HG03469 (cell line): ENCODE measurements at regions not wholly inside any gene's neighbourhood (a gene's known extent, or its start where the extent isn't known, plus 50 kb on each side); places are given as distances from the start of the nearest gene placed in this dataset.

Experiments
- ATAC-seq: cut with Tn5 transposase; IDR thresholded peaks from one replicate; pipeline ENCODE4 v1.9.1; 2021; ENCODE audit warnings: mild to moderate bottlenecking, moderate library complexity, moderate number of reproducible peaks; ENCODE audit not compliant: unreplicated experiment

DNA sequence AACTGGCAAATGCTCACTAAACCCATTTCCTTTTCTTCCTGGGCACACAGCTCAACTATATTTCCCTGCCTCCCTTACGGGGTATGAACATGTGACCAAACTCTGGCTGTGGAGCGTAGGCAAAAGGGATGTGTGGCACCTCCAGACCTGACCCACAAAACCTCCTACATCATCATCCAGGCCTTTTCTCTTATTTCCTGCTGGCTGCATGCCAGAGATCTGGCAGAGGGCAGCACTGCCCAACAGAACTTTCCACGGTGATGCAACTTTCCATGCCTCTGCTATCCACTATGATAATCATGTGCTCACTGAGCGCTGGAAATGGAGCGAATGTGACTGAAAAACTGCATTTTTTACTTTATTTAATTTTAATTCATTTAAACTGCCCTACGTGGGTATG is 99.6 kb upstream of the CACNA1E start:
- ATAC-seq, result no peak

DNA sequence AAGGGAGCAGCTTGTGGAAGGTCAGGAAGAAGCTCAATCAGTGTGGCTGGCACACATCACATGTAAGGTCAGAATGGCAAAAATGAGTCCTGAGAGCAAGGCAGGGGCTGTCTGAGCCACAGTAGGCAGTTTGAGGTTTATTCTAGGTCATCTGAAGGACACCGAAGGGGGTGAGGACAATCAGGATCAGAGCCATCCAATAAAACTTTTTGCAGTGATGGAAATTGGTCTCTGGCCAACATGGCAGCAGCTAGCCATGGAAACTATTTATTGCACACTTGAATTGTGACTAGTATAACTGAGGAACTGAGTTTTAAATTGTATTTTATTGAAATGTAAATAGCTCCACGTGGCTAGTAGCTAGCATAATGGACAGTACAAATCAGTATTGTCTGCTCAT is 97.0 kb upstream of the CACNA1E start:
- ATAC-seq, result no peak

DNA sequence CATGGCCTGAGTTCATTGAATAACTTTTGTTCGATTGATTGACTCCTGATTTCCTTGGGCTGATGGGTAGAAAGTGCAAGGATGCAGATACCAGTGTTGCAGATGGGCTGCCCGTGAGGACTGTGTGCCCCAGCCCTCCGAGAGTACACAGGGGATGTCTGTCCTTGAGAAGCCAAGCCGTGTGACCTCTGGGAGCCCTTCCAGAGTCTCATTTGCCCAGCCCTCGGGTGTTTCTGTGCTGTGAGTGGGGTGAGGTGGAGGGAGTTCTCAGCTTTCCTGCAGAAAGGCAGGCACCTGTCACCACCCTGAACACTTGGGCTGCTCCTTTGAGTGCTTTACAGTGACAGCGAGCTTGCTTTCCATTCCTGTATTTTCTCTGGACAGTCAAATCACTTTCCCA is 96.4 kb upstream of the CACNA1E start:
- no peak for ATAC-seq

DNA sequence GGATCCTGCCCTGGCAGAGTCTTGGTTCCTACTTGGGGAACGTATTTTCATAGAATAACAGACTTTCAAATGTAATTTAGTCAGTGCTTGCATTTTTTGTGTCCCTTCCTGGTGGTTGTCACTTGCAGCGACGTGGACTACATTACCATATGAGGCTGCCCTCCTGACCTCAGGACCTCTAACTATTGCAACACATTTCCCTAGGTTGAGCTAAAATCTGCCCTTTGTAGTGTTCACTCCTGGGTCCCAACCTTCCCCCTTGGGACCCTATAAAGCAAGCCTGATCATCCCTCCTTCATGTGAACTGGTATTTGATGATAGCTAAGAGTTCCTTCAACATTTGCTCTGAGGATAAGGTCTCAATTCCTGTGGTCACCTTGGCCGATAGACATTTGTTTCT is 95.6 kb upstream of the CACNA1E start:
- no peak for ATAC-seq

DNA sequence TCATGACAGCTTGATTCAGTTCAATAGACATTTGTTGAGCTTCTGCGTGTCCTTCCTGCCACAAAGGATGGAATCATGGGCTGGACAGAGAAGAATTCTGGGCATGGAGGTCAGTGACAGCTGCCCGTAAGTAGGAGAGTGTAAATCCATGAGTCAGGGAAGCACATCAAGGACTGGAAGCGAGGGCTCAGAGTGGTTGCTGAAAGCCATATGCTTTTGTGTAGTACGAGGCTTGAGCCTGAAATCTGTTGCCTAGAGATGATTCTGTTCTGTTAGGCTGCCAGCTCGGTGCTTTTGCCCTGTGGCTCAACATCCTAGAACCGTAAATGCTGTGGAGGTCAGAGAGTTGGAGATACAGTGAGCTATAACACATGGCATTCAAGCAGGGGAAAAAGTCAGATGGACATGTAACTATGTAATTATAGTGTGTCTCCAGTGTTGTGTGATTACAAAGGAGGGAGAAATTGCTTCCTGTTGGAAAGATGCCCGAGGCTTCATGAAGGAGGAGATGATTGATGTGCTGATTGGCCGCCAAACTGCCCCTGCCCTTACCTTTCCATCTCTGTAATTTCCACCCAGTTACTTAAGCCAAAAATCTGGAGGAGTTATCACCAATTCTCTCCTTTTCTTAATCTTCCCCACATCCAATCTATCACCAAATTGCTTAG is 92.8 kb upstream of the CACNA1E start:
- ATAC-seq, result no peak

DNA sequence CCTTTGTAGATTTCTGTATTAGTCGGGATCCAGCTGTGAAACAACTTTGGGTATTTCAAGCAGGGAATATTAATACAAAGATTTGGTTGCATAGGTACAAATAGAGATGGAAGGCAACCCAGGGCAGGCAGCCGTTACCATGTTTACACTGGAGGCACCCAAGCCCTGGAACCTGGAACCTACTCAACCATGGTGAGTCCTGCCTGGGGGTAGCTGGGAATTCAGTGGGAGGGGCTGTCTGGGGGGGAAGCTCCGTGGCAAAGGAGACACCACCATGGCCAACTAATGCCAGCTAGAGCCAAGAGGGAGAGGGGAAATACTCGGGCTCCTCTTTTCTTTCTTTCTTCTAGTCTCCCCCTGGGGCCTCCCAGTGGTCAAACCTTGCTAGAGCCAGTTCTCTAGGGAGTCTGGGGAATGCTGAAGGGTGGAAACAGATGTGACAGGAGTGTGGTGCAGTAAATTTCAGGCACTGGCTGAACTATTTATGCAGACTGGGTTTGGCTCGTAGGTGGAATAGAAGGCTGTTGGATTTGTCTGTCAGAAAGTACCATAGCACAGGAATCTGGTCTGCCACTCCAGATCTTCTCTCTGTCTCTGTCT is 91.9 kb upstream of the CACNA1E start:
- no peak for ATAC-seq

DNA sequence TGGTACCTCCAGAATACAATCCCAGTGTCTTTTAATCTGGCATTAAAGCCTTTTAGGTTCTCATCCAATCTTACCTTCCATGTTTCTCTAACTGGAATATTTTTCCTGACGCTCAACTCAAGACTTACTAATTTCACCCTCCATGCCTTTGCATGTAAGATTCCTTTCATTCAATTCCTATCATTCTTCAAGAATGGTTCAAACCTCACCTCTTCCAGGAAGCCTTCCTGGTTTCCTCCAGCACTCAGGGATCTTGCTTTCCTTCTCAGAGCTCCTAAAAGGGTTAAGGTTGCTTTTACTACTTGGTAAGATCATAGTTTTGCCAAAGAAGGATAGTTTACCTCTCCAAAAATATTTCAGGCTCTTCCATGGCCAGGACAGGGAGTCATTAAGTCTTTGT is 91.2 kb upstream of the CACNA1E start:
- no peak for ATAC-seq

DNA sequence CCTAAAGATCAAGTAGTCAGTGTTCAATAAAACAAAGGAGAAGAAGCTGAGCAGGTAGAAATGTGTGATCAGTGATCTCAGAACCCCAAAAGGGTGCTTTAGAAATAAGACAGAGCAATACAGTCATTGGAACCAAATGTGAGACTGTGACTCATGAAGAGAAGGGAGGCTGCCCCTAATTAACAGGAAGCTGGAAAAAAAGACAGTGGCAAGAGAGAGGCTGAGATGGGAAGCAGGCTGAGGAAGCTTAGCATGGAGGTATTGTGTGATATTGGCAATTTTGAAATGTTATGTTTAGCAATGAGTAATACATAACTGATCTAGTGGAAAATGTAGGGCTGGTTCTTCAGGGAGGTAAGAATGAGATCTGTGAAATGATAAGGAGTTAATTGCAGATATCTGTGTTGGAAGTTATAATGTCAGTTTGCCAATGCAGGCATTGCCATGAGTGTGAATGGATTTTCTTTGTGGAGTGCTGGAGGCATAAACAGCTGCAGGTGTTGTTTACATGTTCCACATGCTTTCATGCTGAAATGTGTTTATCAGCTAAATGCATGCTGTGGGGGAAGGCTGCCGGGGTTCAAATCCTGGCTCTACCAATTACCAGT is 90.6 kb upstream of the CACNA1E start:
- ATAC-seq, result no peak

DNA sequence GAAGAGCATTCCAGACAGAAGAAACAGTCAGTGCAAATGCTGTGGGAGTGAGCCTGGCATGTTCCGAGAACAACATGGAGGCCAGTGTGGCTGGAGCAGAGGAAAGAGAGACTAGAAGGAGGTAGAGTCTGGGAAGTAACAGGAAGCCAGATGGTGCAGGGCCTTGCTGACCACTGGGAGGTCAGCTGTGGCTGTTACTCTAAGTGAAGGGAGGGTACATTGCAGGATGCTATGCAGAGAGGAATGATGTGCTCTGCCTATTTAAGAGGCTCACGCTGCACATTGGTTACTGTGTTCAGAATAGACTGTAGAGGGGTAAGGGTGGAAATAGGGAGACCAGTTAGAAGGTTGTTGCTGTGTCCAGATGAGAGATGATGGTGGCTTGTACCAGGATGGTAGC is 88.6 kb upstream of the CACNA1E start:
- no peak for ATAC-seq

DNA sequence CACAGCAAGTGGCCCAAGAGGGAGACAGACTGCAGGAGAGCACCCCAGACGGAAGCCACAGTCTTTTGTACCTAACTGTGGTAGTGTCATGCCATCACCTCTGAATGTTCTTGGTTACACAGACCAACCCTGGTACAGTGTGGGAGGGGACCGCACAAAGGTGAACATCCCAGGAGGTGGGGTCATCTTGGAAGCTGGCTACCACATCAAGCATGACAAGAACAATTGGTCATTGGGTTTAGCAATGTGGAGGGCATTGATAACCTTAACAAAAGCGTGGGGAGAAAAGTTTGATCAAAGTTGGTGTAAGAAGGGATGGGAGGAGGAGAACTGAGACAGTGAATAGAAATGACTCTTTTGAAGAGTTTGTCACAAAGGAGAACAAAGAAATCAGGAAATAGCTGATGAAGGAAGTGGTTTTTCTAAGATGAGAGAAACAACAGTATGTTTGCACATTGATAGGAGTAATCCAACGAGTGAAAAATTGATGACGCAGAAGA is 87.1 kb upstream of the CACNA1E start:
- ATAC-seq, result no peak

DNA sequence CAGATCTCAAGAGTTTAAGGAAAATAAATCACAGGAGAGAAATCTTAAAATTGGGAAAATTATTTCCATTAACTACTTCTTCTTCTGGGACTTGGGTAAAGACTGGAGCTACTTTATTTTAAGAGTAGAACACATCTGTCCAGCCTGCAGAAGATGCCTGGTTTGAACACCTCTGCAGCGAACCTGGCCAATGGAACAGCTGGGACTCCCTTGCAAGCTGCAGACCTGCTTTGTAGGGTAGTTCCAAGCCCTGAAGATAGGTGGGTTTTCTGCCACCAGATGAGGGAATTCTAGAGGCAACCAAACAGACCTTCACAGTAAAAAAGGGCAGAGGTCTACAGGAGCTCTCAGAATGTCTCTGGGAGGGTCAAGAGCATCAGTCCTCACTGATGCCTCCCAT is 86.5 kb upstream of the CACNA1E start:
- ATAC-seq, result no peak

DNA sequence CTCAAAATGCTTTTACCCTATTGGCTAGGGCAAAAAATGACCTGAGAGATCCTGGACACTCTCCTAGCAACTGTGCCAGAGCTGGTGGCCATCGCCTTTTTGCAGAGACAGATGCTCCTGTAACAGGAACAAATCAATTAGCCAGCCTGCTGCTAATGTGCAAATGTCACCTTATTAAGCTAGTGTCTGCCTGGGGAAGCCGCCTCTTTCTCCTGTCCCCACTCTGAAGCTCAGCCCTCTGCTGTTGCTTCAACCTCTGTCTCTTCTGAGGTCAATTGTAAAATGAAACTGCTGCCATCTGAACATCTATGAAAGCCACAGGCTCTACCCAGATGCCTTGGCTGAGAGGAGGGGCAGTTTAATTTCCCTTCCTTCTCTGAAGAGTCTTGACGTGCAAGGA is 85.5 kb upstream of the CACNA1E start:
- peak; percentile 49 for ATAC-seq

DNA sequence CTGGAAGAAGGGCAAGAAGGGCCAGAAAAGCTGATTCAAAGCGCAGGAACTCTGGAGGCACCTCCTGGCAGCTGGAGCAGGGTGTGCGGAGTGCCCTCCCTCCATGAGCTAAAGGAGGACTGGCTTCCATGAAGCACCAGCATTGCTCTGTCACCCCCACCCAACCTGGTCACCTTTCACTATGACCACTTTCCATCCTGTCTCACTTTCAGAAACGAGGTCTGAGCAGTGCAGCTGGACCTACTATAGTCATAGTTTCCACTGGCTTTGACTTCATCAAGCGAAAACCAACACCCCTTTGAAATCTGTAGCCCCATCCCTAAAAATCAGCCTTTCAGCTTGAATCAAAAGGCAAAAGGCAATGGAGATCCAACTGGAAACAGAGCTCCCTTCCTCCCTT is 84.8 kb upstream of the CACNA1E start:
- peak; percentile 42 for ATAC-seq

DNA sequence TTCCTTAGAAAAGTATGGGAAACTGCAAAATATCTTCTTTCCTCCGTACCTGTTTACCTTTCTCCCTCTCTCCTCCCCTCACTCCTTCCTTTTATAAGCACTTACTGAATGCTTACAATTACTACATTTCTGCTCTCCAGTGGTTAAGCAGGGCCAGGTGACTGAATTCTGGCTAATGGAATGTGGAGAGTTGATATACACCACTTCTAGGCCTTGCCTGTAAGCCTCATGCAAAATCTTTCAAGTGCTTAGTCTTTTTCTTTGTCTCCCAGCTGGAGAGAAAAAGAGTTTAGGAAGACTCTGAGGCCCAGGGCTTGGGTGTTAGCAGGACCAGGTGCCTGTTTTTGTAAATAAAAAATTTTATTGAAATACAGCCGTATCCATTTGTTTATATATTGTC is 77.7 kb upstream of the CACNA1E start:
- ATAC-seq, result no peak

DNA sequence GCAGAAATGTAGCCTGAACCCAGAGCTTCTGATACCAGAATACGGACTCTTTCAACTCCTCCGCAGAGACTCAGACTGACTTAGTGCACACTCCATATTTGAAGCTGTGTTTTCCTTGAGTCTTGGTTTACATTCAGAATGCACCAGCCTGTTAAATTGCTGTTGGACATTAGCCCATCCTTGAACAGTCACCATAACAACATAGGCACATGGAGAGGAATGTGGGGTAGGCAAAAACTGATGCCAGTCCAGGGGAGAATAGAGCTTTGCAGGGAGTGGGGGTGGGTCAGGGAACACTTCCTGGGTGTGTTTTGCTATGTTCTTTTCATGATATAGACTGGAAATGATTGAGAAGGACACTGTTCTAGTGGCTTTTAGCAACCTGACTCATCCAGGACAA is 76.3 kb upstream of the CACNA1E start:
- no peak for ATAC-seq

DNA sequence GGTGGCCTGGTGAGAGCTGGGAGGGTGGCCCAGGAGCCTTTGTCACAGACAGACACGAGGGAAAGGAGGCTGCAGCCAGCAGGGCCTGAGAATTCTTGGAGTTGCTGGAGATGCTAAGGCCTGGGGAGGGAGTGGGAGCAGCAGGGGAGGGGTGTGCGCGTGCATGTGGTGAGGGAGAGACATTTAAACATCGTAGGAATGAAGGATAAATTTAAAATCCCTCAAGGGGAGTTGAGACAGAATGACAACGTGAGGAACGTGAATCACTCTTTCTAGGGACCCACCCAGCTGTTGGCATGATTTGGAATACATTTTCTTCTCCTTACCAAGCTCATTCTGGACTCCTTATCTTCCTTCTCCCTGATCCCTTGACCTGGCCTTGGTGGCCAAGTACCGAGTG is 73.3 kb upstream of the CACNA1E start:
- ATAC-seq, result no peak

DNA sequence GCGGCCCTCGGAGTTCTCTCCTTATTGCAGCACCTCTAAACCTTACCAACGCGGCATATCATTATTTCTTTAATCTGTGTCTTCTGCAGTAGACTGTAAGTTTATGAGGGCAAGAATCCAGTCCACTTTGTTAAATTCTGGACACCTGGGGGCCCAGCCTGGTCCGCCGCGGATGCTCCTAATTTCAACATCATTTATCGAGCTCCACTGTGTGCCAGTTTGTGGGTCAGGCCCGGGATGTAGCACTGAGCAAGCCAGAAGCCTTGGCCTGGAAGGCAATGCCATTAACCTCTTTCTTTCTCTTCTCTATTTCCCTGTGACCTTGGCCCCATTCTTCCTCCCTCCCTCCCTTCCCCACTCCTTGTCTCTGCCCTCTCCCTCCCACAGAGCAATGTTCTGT is 70.6 kb upstream of the CACNA1E start:
- ATAC-seq, result no peak

DNA sequence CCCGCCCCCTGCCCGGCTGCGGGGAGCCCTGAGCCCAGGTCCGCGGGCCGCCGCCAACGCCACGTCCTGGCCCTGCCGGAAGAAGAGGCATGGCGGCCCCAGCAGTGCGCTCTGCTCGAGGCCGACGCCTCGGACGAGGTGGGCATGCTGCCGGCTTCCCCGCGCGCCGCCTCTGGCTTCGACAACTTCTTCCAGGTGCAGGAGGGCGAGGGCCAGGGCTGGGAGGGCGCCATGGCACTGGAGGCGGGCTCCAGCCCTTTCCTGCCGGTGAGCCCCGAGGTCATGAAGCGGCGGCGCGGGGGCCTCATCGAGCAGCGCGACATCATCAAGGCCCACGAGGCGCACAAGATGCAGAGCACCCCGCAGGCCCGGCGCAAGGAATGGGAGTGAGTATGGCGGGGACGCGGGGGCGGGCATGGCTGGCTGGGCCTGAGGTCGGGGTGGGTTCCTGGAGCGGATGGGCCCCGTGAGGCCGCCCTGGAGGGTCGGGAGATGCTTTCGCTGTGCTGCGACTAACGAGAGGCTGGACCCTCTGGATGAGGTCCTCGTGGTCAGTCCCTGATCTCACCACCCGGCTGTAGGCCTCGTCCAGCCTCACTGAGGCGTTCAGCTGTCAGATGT is 70.0 kb upstream of the CACNA1E start:
- no peak for ATAC-seq

DNA sequence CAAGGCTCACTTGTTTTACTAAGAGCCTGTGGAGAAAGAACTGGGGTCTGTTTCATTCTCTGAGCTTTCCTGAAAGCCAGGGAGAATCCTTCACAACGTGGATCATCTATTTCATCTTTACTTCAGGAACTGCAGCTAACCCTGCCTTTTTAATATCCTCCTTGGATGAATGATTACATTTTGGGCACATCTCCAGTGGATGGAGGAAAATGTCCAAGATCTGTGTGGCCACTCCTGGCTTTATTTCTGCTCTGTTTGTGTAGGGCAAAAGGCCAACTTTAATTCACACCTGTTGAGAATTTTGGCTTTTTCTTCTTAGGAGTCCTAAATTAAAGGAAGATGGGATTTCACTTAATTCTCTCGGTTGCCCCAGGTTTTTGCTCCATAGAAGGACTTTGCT is 69.5 kb upstream of the CACNA1E start:
- ATAC-seq, result no peak

DNA sequence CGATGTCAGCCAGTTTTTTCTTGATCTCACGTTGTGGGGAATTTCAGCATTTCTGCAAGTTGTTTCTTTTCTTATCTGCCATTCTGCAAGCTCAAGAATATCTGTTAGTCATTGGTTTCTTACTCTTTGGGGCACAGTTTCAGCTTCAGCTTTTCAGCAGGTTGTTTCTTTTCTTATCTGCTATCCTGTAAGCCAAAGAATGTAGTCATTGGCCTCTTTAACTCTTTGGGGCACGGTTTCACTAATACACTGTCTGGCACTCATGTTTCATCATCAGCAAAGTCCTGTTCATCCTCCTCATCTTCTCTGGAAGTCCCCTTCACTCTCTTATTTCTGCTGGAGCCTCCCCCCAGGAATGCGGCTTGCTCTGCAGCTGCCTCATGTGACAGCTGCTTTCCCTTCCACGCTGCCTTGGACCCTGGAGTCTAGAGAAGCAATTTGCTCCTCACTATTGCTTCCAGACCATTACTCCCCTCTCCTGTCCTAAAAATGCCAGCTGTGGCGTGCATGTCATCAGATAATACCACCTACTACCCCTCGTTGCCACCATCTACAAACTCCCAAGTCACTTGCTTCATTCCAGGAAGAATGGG is 67.0 kb upstream of the CACNA1E start:
- ATAC-seq, result no peak

DNA sequence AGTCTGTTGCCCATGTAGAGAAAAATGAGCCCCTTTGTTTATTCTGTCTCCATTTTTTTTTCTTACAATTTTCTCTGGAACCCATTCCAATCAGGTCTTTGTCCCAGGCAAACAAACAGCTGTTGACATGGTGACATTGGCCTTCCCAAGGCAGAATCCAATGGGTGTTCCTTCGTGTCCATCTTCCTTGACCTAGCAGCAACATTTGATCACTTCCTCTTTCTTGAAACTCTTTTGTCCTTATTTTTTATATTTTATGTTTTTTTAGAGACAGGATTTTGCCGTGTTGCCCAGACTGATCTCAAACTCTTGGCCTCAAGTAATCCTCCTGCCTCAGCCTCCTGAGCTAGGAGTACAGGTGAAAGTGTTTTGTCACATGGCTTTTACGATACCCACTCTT is 65.4 kb upstream of the CACNA1E start:
- ATAC-seq, result no peak
